ENCODE measurements at regions not wholly inside any gene's neighbourhood (a gene's known extent, or its start where the extent isn't known, plus 50 kb on each side); places are given as distances from the start of the nearest gene placed in this dataset.

- TF ChIP-seq, protein P1, sequence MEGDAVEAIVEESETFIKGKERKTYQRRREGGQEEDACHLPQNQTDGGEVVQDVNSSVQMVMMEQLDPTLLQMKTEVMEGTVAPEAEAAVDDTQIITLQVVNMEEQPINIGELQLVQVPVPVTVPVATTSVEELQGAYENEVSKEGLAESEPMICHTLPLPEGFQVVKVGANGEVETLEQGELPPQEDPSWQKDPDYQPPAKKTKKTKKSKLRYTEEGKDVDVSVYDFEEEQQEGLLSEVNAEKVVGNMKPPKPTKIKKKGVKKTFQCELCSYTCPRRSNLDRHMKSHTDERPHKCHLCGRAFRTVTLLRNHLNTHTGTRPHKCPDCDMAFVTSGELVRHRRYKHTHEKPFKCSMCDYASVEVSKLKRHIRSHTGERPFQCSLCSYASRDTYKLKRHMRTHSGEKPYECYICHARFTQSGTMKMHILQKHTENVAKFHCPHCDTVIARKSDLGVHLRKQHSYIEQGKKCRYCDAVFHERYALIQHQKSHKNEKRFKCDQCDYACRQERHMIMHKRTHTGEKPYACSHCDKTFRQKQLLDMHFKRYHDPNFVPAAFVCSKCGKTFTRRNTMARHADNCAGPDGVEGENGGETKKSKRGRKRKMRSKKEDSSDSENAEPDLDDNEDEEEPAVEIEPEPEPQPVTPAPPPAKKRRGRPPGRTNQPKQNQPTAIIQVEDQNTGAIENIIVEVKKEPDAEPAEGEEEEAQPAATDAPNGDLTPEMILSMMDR (IDR thresholded peaks at IDR 0.05; ENCODE audit: low read length) = no peak
- TF ChIP-seq EZH2 (IDR thresholded peaks at IDR 0.05; ENCODE audit: borderline replicate concordance, low read length) = no peak
Measured at GRCh38 chr1:80444171-80444570, 1356.6 kb upstream of the ADGRL2 start.
